ENCODE measurements at regions not wholly inside any gene's neighbourhood (a gene's known extent, or its start where the extent isn't known, plus 50 kb on each side); places are given as distances from the start of the nearest gene placed in this dataset.
A peak's percentile ranks its signal among the peaks of the same experiment; 100 is the strongest.

DNA sequence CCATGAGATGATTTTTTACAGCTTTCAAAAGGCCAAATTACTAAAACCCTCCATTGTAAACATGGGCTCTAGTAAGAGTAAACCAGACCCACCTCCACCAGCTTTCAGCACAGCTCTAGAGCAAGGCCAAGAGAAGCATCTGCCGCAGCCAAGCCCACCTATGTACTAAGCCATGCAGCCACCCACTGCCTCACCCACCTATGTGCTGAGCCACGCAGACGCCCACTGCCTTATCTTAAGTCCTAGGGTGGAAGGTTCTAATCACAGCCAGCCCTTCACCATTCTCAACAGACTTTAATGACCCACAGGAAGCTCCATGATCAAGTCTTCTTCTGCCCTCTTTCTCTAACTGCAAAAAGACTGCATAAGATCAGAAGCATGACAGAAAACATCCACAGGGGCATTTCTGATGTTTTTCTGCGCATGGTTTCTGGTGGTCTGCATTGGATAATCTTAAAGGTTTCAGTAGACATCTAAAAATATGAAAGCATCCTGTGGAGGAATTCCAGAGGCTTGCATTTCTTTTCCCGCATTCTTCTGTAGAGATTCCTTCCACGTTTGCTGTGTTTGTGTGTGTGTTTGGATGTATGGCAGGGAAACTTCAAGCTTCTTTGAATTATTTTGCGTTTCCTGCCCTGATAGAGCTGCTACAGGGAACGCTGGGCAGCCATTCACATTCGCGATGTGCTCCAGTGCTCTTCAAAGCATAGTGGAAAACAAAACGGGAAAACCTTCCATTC lies 286.1 kb upstream of the KLF6 start:
- TF ChIP-seq, protein P1, sequence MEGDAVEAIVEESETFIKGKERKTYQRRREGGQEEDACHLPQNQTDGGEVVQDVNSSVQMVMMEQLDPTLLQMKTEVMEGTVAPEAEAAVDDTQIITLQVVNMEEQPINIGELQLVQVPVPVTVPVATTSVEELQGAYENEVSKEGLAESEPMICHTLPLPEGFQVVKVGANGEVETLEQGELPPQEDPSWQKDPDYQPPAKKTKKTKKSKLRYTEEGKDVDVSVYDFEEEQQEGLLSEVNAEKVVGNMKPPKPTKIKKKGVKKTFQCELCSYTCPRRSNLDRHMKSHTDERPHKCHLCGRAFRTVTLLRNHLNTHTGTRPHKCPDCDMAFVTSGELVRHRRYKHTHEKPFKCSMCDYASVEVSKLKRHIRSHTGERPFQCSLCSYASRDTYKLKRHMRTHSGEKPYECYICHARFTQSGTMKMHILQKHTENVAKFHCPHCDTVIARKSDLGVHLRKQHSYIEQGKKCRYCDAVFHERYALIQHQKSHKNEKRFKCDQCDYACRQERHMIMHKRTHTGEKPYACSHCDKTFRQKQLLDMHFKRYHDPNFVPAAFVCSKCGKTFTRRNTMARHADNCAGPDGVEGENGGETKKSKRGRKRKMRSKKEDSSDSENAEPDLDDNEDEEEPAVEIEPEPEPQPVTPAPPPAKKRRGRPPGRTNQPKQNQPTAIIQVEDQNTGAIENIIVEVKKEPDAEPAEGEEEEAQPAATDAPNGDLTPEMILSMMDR (IDR thresholded peaks at IDR 0.05), result no peak
- Histone ChIP-seq H3K27ac (peak overlapping the region in 1 of 2 donors; percentile 58), H3K4me1 (peaks cover 0 to 75% (median 37%) of the 10 kb centered on the region in 4 donors), H3K27me3 (no peaks in the 10 kb centered on the region), H3K4me3 (no peak overlapping the region), H3K9me3 (no peaks in the 10 kb centered on the region), H3K36me3 (no peaks in the 10 kb centered on the region)
- intact Hi-C loops (cut with DNase I; ENCODE audit: low total_unique reads), result no loop called here
- no peak for DNase-seq

GRCh38 chr10:4070184-4070583 lies 285.2 kb upstream of the KLF6 start:
- intact Hi-C loops (cut with DNase I; ENCODE audit: low total_unique reads), result no loop called here
- H3K4me3 ChIP-seq, result no peak overlapping the region
- no peaks in the 10 kb centered on the region for H3K27me3 ChIP-seq
- H3K9me3 ChIP-seq, result no peaks in the 10 kb centered on the region
- H3K36me3 ChIP-seq, result no peaks in the 10 kb centered on the region
- H3K4me1 ChIP-seq, result peaks cover 0 to 70% (median 37%) of the 10 kb centered on the region in 4 donors
- peak overlapping the region; percentile 58 to 60 for H3K27ac ChIP-seq
- TF ChIP-seq, protein P1 (IDR thresholded peaks at IDR 0.05), result no peak
- no peak for DNase-seq

DNA sequence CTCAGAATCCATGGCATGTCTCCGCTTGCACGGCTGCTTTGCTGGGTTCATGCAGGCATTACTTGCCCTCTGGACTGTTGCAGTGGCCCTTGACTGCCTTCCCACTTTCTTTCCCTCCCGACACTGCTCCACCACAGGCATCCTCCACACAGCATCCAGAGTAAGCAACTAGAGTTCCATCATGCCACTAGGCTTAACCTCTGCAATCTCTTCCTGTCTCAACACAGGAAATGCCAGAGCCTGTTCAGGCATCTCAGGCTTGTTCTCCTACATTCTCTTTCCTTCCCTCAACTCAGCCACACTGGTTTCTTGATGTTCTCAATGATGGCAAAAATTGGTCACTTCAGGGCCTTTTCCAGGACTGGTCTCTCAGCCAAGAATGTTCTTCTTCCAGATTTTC lies 284.5 kb upstream of the KLF6 start:
- Histone ChIP-seq H3K4me3 (no peak overlapping the region), H3K27me3 (no peaks in the 10 kb centered on the region), H3K27ac (peak overlapping the region; percentile 58 to 60), H3K4me1 (peaks cover 0 to 63% (median 32%) of the 10 kb centered on the region in 4 donors), H3K9me3 (no peaks in the 10 kb centered on the region), H3K36me3 (no peaks in the 10 kb centered on the region)
- DNase-seq, result no peak
- intact Hi-C loops (cut with DNase I; ENCODE audit: low total_unique reads), result no loop called here
- TF ChIP-seq, protein P1 (IDR thresholded peaks at IDR 0.05), result no peak

DNA sequence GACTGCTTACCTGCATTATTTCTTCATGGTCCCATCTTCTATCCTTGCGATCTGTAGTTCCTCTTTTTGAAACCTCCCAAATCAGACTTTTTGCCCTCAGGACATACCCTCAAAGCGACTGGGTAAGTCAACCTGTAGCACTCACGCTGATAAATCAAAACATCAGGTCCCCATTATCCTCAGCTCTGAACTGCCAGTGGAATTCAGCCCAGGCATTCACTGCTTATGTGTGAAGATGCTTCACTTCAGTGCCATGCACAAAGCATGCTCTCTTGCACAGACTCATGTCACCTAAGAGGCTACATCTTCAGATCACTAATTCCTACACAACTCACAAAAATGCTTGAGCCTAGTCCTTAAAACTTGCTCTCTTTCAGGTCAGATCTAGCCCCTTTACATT lies 283.6 kb upstream of the KLF6 start:
- Histone ChIP-seq H3K4me1 (peaks cover 0 to 55% (median 25%) of the 10 kb centered on the region in 4 donors), H3K36me3 (no peaks in the 10 kb centered on the region), H3K9me3 (no peaks in the 10 kb centered on the region), H3K27me3 (no peaks in the 10 kb centered on the region), H3K4me3 (no peak overlapping the region), H3K27ac (peak overlapping the region; percentile 58 to 60)
- intact Hi-C loops (cut with DNase I; ENCODE audit: low total_unique reads), result no loop called here
- no peak for DNase-seq
- TF ChIP-seq, protein P1 (IDR thresholded peaks at IDR 0.05), result no peak

GRCh38 chr10:4067931-4068561 lies 283.0 kb upstream of the KLF6 start:
- Histone ChIP-seq H3K4me1 (peaks cover 0 to 52% (median 19%) of the 10 kb centered on the region in 4 donors), H3K9me3 (no peaks in the 10 kb centered on the region), H3K4me3 (no peak overlapping the region), H3K27ac (peak overlapping the region; percentile 58 to 60), H3K27me3 (no peaks in the 10 kb centered on the region), H3K36me3 (no peaks in the 10 kb centered on the region)
- intact Hi-C loops (cut with DNase I; ENCODE audit: low total_unique reads), result no loop called here
- TF ChIP-seq, protein P1 (IDR thresholded peaks at IDR 0.05), result no peak
- no peak for DNase-seq
